Glomerular visceral epithelial cell (primary cell): ENCODE measurements at regions not wholly inside any gene's neighbourhood (a gene's known extent, or its start where the extent isn't known, plus 50 kb on each side); places are given as distances from the start of the nearest gene placed in this dataset.

Source experiments
- DNase-seq: peaks from one replicate; pipeline ENCODE4 v3.0.0-alpha.2; 2016; ENCODE audit errors: extremely low spot score

- DNase-seq, result no peak
Observed at GRCh38 chr1:209265301-209265700, 318.2 kb upstream of the CAMK1G start.

GRCh38 chr1:209266590-209267205 is 316.8 kb upstream of the CAMK1G start:
- DNase-seq, result no peak

DNA sequence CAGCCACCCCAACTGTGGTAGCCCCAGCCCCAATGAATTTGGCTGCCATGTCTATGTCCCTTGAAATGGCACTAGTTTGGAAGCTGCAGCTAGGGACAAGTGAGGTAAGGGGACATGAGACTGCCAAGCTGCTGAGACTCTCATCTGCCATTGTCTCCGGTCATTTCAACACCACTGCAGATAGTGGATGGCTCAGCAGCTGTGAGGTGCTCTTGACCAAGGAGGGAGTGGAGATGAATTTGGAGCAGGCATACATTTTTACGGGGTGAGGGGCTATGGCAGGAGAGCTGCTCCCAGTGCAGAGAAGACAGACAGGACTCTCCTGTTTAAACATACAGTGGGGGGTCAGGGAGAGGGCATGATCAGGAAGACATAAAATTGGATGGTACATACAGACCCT is 315.5 kb upstream of the CAMK1G start:
- no peak for DNase-seq

DNA sequence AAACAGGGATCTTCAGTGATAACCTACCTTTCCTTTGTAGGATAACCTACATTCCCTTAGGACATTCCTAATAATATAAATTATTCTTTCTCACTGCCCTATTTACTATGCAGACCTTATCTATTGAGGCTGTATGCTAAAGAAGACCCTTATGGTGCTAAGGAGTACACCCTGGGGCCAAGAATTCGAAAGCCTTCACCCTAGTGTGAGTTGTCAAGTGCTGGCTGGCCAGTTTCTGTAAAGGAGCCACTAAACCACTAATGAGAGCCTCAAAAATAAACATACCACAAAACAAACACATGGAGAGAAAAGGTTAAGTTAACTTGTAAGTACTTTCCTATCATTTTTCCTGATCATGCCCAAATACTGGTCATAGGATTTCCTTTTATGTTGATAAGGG is 315.0 kb upstream of the CAMK1G start:
- no peak for DNase-seq

- DNase-seq, result no peak
Observed at GRCh38 chr1:209276321-209276720, 307.2 kb upstream of the CAMK1G start.

DNA sequence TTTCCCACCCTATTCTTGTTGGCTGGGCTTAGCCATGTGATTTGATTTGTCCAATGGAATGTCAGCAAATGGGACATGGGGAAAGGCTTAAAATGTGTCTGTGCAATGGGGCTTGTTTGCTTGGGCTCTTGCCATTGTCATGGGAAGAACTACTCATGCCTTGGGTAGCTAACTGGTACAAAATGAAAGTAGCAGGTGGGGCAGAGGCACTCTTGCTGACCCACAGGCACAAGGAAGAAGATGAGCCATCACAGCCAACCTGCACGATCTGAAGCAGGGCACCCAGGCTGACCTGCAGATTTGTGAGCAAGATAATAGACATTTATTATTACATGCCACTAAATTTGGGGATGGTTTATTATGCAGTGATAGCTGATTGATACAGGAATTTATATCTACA is 305.9 kb upstream of the CAMK1G start:
- no peak for DNase-seq

DNA sequence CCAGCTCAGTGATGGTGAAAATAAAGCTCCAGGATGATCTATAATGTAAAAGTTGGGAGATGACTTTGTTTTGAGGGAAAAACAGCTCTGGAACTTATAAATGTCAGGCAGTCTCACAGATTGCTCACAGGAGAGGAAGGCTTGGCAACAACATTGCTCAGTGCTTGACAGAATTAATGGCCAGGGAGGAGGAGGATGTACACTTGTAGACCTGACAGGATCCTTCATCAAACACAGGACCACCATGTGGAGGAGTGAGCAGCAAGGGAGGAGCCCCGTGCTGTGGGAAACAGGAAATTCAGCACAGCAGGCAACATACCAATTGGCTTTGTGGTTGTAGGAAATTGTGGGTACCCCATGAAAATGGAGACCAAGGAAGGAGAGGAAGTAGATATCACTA is 291.8 kb upstream of the CAMK1G start:
- no peak for DNase-seq

GRCh38 chr1:209302779-209303568 is 280.5 kb upstream of the CAMK1G start:
- no peak for DNase-seq

DNA sequence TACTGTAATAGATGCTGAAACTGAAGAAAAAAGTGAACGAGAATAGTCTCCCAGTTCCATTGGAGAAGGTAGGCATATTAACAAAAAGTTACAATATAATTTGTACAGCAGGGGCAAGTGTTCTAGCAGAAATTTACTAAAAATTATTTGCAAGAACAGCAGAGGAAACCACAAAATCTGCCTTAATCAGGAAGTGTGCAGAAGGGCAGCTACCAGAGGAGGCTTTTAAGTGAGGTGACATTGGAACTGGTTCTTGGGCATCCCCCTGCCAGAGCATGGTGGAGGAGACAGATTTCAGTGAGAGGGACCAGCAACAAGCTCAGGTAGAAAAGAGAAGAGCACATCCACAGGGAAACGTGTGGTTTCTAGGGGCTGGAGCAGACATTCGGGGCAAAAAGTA is 279.3 kb upstream of the CAMK1G start:
- DNase-seq, result no peak

DNA sequence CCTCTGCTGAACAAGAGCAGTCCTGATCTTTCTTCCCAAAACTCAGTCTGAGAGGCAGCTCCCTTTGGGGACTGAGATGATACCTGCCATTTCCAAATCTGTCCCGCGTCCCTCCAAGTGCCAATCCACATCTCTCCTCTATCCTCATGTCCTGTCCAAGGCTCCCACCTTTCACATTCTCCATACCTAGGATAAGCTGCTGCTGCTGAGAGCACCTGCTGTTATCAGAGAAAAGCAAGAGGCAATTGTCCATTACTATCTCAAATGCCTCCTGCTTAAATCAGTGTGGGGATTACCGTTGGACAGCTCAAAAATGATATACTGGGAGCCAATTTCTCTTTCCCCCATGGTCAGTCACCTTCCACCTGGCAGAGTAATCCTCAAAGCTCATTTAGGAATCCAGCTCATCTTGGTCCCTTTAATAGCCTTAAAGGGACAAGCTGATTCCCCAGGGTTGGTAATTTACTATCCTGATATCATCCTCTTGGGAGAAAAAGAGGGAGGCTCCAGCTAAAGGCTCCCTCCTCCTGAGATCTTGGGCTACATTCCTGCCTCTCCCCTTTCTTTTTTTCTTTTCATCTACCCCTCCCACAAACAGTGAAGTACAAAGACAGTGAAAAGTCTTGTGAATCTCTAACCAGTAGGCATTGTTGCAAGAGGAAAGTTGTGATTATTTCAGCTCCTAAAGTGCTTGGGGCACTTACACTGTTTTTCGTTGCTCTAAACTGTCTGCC is 278.1 kb upstream of the CAMK1G start:
- DNase-seq, result no peak

DNA sequence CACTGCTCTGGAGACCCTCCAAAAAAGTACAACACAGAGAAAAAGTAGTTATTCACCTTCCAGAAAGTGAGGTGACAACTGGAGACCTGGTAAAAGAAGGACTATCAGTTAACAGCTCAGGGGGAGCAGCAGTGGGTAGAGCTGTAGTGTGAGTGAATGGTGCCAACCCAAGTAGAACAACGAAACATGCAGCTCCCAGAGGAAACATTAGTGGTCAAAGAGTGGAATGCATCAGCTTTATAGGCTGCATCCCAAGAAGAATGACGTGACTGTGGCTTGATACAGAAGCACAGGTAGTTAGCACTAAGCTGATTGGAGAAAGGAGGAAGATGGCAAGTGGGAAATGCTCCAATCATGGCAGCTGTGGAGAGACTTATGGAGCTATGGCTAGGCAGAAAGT is 275.7 kb upstream of the CAMK1G start:
- DNase-seq, result peak; percentile 52

DNA sequence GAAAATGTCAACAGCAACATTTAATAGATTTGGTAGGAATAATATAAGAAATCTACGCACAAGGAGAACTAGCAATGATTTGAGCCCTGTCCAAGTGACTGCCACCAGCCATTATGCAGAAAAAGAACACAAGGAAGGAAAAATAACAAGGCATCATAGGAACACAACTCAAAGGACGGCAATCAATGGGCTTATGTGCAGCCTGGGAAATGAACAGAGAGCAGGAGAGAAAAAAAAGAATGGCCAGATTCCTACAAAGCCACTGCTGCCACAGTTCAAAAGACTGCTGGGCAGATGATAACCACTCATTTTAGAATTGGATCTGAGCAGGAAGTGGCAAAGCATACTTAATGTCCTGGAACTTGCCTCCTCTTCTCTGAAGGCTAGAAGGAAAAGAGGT is 274.3 kb upstream of the CAMK1G start:
- no peak for DNase-seq

- no peak for DNase-seq
Observed at GRCh38 chr1:209311770-209312169, 271.7 kb upstream of the CAMK1G start.

- DNase-seq, result no peak
Observed at GRCh38 chr1:209316929-209317328, 266.6 kb upstream of the CAMK1G start.

- DNase-seq, result no peak
Observed at GRCh38 chr1:209318181-209319056, 265.1 kb upstream of the CAMK1G start.

- no peak for DNase-seq
Observed at GRCh38 chr1:209319057-209319432, 264.5 kb upstream of the CAMK1G start.

- no peak for DNase-seq
Observed at GRCh38 chr1:209319549-209319948, 264.0 kb upstream of the CAMK1G start.

GRCh38 chr1:209323743-209324142 is 259.8 kb upstream of the CAMK1G start:
- no peak for DNase-seq

DNA sequence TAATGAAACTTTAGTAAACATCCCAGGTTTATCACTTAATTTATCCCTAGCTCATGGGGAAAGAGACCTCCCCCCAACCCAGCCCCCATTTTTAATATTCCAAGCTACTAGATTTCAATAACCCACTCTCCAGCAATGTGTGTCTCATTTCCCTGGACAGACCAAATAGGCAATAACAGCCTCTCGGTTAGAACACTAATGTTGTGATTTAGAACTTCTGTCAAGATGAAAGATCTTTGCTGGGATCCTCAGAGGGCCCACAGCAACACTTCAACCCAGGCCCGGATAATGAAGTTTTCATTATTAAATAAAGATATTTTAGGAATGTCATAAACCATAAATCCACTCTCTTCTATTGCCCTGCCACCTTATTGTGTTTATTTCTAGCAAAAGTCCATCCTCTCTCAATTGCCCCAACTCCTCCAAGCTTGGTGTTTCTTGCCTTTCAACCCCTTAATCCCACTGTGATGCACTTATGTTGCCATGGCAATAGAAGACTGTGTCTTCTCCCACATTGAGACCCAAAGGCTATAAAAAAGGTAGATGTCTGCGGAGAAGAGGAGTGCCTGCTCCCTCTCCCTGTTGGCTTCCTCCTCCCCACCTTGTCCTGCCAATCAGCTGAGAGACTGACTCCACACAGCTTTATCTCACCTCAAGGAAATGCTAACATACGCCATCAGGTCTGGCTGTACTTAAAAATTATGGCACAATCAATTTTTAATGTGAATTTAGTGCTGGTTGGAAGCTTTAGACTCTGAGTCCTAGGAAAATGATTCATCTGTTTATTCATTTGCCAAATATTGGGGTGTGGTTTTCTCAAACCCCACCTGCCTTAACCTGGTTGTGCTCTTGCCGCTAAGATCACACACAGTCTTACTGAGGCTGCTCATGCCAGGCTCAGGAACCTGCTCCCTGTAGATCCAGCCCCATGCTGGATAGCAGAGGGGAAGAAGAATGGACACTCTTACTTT is 258.3 kb upstream of the CAMK1G start:
- DNase-seq, result no peak

DNA sequence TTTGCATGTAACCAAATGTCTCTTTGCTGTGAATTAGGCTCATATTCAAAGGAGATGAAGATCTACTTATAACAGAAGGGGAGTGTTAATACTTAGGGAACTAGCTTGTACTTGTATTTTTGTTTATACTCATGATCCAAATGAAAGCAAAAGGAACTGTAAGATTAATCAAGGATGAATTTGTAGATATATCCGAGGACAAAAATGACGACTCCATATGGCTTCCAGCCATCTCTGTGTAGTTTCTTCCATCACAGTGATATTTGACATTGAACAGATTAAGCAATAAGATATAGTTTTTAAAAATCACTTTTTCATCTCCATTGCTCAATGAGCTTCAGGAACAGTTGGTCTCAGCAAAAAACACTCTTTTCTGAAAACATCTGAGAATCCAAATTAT is 257.4 kb upstream of the CAMK1G start:
- DNase-seq, result no peak

GRCh38 chr1:209326831-209327230 is 256.7 kb upstream of the CAMK1G start:
- DNase-seq, result no peak
